Left forelimb (tissue), 1 donor: ENCODE measurements at regions not wholly inside any gene's neighbourhood (a gene's known extent, or its start where the extent isn't known, plus 50 kb on each side); places are given as distances from the start of the nearest gene placed in this dataset.

Experiments
- DNase-seq: peaks from one replicate; pipeline ENCODE4 v3.0.0-alpha.2; 2018; ENCODE audit warnings: low spot score

GRCh38 chr1:56150441-56151215, 428.7 kb downstream of the PLPP3 start:
- no peak for DNase-seq

GRCh38 chr1:56149761-56150160, 429.6 kb downstream of the PLPP3 start:
- DNase-seq: no peak

GRCh38 chr1:56148326-56149193, 430.8 kb downstream of the PLPP3 start:
- no peak for DNase-seq

DNA sequence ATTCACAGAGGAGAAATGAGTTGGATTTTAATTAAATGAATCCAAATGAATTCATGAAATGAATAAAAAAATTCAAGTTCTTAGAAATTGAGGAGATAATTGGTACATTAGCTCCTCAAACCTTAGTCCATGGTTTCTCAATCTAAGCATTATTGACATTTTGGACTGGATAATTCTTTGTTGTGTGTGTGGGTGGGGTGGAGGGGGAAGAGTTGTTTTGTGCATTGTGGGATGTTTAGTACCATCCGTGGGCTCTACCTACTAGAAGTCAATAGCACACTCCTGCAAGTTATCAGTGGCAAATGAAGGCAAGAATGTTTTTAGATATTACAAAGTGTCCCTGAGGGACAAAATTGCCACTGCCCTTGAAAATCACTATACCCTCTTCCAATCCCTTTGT, 431.9 kb downstream of the PLPP3 start:
- no peak for DNase-seq

DNA sequence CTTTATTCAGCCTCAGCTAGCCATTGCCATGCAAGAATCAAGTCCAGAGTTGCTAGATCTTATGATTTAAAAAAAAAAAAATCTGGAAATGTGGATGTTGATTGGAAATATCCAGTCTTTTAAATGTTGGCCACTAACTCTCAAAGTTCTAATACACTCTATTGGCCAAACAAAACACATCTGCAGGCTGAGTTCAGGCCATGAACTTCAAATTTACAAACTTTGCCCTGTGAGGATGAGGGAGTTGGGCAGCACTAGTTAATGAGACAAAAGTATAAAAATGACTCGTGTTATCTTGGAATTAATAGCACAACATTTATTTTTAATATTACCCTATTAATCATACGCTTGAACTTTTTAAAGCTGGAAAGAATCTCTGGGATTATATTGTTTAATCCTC, 432.3 kb downstream of the PLPP3 start:
- no peak for DNase-seq

DNA sequence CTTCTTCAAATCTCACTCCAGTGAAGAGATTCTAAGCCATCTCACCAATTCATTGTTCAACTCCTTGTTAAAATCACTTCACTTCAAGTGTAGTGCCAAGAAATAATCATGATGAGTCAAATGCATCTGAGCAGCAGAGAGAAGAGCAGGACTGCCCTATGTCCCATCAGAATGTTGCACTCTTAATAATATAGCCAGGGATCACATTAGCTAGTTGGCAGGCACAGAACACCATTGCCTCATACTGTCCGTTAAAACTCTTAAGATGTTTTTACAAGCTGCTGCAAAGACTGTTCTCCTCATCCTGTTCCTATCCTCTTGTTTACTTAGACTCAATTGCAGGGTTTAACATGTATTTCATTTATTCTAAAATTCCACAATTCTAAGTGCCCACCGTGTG, 432.9 kb downstream of the PLPP3 start:
- no peak for DNase-seq

- no peak for DNase-seq
Observed at GRCh38 chr1:56145581-56145980, 433.8 kb downstream of the PLPP3 start.

DNA sequence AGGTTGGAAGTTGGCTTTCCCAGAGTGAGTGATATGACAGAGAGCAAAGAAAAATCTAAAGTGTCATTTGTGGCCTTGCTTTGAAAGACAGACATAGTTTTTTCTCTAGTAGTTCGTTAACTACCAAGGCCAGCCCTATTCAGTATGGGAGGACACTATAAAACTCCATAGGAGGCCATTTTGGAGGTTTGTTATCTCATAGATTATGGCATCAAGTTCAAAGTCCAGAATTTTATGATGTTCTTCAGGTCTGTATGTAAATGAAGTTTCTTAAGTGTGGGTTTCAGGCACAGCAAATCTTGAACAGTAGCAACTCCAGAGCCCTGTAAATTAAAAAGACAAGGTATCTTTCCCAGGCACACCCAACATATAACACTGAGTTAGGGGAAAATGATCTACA, 437.1 kb downstream of the PLPP3 start:
- no peak for DNase-seq

GRCh38 chr1:56139836-56140235, 439.5 kb downstream of the PLPP3 start:
- no peak for DNase-seq

DNA sequence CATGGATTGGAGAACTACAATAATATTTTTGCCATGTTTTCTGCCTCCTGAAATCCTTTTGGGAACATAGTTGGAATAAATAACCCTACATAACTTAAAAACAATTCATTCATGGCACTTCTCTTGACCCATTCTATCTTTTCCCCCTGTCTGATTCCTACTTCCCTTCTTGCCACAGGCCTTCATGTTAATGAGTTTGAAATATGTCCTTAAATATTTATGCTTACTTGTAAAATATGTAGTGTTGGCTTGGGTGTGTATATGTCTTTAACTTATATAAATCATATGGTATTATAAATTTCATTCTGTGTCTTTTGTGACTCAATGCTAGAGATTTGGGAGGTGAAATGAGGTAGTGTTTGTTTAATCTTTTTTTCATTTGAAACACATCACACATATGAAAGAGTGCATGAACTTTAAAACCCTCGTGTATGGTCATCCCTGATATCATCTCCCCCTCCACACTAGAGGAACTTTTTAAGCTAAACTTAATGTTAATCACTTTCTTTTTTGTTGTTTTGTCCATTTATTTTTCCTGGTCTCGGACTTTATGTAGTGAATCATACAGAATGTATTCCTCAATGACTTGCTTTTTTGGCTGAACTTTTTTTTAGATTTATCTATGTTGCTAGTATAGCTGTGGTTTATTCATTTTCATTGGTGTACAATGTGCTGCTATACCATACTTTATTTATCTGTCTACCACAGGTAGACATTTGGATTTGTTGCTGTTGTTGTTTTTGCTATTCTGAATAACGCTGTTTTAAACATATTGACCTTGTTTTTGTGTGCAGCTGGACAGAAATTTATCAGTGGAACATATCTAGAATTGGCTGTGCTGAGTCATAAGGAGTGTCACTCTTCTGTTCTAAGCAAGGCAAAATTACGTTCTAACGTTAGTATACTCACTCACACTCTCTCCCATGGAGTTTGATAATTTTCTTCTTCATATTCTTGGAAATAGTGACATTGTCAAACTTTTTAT, 441.6 kb downstream of the PLPP3 start:
- no peak for DNase-seq

- no peak for DNase-seq
Observed at GRCh38 chr1:56137090-56137489, 442.3 kb downstream of the PLPP3 start.

- no peak for DNase-seq
Observed at GRCh38 chr1:56135864-56136147, 443.6 kb downstream of the PLPP3 start.

DNA sequence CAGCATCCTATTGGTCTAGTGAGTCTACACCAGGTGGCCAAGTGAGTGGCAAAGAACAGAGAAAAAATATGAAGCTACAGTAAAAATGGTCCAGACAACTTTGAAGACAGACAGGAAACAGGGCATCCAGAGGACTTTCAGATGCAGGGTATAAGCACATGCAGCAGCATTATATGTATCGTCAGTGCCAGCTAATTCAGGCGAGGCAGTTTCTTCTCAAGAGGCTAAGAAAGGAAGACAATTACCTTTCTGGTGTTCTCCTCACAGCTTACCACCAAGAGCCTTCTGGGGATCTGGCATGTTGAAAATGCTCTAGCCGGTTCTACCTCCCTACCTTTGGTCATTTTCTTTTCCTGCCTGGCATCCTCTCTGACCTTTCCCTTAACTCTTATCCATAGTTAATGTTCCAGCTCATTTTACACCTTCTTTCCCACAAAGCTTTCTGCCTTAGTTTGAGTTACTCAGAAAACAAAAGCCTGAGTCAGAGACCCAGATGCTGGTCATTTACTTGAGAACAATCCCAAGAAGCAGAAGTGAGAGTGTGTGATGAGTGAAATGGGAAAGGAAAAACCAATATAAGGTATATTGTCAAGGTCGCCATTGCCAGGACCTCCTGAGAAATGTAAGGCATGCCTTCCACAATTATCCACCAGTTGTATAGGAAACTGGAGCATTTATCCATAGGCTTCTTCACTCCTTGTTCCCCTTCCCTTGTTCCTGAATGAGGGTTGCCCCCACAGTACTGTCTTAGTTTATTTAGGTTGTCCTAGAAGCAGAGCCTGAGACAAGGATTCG, 444.1 kb downstream of the PLPP3 start:
- no peak for DNase-seq

DNA sequence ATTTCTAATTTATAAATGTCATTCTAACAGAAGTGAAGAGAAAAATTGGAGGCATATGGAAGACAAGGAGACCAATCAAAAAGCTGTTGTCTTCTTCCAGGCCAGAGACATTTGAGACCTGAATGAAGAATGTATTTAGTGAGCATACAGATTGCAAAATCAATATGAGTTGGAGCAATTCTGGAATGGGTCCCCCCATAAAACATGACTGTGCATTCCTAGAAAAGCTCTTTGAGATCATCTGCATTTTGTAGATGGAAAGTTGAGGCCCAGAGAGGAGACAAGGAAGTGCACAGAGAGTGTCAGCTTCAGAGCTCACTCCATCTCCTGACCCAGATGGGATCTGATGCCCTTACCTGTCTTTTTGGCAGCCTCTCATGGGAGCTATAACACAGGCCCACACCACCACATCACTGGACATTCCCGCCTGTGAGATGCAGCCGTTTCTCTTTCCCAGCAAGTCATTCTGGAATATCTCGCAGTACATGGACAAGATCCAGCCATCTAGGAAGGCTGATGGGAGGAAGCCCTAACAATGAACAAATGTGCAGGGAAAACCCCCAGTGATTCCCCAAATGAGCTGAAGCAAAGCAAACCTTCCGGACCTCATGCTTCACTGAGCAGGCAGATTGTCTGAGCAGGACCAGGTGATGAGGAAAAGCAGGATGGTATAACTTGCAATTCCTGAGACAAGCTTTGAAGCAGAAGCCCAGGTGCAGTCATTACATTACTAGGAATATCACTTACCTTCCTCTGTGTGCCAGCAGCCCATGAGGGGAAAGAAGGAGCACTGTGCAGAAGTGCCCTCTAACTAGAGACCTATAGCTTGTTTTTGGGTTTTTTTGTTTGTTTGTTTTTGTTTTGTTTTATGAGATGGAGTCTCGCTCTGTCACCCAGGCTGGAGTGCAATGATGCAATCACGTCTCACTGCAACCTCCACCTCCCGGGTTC, 445.6 kb downstream of the PLPP3 start:
- DNase-seq: no peak

DNA sequence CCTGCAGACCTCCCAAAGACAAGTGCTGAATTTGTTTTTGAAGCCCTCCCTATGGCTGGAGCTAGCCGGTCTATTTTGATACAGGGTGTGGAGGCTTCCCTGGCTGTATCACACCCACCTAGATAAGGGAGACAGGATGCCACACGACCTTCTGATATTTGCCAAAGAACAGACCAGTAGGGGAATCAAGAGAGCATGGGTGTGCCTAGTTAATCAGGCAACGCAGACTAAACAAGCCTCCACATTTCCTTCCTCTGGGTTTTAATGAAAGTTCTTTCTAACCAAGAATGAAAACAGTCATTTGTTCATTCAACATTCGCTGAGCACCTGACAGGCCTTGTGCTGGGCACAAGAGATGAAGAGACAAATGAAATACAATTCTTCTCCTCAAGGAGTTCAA, 446.8 kb downstream of the PLPP3 start:
- DNase-seq: no peak

DNA sequence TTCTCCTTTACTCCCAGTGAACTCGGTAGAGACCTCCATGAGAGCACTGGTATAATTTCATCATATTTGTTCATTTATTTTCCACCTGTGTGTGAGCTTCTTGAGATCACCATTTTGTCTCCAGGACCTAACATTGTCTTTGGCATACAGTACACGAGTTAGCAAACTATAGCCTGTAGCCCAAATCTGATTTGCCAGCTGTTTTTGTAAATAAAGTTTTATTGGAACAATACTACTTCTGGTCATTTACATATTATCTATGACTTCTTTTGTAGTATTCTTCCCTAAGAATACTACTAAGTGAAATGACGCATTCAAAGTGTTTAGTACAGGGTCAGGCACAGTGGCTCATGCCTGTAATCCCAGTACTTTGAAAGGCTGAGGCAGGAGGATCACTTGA, 449.5 kb downstream of the PLPP3 start:
- no peak for DNase-seq

DNA sequence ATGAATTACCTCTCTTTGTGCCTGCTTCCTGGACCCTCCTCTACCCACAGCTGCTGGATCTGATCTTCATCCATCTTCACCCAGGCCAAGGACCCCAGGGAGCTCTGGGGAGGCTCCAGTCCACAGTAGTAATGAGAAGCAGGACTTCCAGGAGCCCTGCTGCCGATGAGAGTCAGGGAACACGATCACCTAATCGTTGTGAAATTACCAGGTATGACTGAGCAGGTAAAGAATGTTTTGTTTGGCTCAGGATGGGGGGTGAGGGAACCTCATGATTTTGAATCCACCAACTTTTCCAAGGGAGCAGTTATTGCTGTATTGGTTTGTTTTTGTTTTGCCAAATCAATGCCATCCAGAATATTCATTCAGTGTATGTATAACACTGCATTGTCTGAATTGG, 454.0 kb downstream of the PLPP3 start:
- no peak for DNase-seq

- no peak for DNase-seq
Observed at GRCh38 chr1:56123826-56124225, 455.5 kb downstream of the PLPP3 start.

GRCh38 chr1:56123421-56123820, 455.9 kb downstream of the PLPP3 start:
- no peak for DNase-seq

DNA sequence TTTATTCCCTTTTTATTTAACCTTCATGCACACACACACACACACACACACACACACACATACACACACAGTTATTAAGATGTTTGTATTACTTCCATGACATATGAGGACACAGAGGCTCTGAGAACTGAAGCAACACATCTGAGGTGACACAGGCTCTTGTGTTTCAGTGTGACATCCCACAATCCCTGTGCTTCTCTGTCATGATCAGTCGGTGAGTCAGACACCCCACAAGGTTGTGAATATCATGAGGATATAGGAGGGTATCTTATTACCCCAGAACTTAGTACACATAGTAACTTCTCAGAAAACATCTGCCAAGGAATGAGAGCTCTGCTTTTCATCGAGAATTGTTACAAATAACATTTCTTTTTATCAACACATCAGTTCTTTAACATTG, 459.3 kb downstream of the PLPP3 start:
- no peak for DNase-seq
